ENCODE measurements at regions not wholly inside any gene's neighbourhood (a gene's known extent, or its start where the extent isn't known, plus 50 kb on each side); places are given as distances from the start of the nearest gene placed in this dataset.

DNA sequence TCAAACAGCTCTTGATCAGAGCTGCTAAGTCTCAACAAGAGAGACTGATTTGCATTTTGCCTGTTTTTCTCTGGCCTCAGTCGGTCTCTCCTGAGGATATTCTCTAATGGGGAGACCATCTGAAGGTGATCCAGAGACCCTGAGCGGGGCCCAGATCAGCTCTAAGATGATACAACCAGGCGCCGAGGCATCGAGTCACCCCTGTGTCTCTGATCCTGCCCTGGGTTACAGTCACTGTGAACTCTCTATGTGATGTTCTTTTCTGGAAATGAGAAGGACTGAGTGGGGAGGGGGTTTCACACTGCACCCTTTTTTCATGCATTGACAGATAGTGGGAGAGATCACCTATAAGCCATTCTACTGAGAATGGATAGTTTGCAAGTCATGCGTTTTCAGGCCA, 247.6 kb upstream of the PWP1 start:
- WGBS (ENCODE audit: insufficient coverage): 93% methylated on average over 2 of the region's 6 CpGs

DNA sequence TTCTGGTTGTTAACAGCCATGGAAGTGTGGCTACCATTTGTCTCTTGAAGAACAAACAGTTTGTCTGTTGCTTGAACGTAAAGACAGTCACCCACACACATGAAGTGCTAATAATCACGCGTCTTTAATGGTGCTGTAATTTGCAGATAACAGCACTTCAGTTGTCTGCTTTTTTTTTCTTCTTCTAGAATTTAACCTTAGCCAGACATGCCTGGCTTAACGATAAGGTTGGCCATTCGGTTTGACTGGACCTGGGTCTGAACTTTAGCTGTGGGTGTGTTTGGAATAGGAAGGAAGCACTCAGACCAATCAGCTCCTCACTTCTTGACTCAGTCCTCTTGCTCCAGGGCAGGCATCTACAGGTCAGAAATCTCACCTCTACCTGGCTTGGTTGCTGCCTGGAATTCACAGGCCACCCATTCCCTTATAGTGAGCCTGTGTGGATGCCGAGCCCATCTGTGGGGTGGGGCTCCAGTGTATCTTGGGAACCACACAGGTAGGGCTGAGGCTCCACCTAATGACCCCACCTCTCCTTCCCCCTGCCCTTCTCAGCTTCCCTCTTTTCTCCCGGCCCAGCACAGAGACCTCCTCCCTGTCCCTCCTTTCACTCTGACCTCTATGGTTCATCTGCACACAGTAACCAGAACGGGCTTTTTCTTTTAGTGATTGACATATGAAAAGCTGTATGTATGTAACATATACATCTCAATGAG, 246.4 kb upstream of the PWP1 start:
- no peak overlapping the region for H3K4me3 ChIP-seq (ENCODE audit: control insufficient read depth in 1 of 7, extremely low read depth in 1 of 7, insufficient read depth in 4 of 7, low read depth in 2 of 7, low read length in 6 of 7)
- ChIA-PET CTCF (no interaction called here), POLR2A (no interaction called here)
- peaks cover 0 to 3% (median 0%) of the 10 kb centered on the region in 4 experiments for H3K4me1 ChIP-seq (ENCODE audit: control extremely low read depth in 1 of 4, control insufficient read depth in 4 of 4, insufficient read depth in 4 of 4, low read length in 3 of 4)
- H3K36me3 ChIP-seq (ENCODE audit: control insufficient read depth in 4 of 4, insufficient read depth in 4 of 4, low read length in 3 of 4): no peaks in the 10 kb centered on the region
- 100% methylated on average over 1 of the region's 8 CpGs for WGBS (ENCODE audit: insufficient coverage)
- DNase-seq: peak in 1 of 3 donors; percentile 25
- no peaks in the 10 kb centered on the region for H3K9me3 ChIP-seq (ENCODE audit: control extremely low read depth in 1 of 5, control insufficient read depth in 4 of 5, insufficient read depth in 2 of 5, low read depth in 1 of 5, low read length in 4 of 5)
- peaks cover 0 to 3% (median 0%) of the 10 kb centered on the region in 5 experiments for H3K27me3 ChIP-seq (replicated peaks in 2 of 5; ENCODE audit: control insufficient read depth in 4 of 5, insufficient read depth in 5 of 5, low read length in 4 of 5)
- H3K27ac ChIP-seq (ENCODE audit: insufficient read depth in 1 of 2, low read depth in 1 of 2, low read length in 2 of 2, poor library complexity in 1 of 2, severe bottlenecking in 2 of 2): no peak overlapping the region

More for the DNA sequence above, 247.6 kb upstream of the PWP1 start:
- Histone ChIP-seq H3K27ac (ENCODE audit: insufficient read depth in 1 of 2, low read depth in 1 of 2, low read length in 2 of 2, poor library complexity in 1 of 2, severe bottlenecking in 2 of 2) (no peak overlapping the region), H3K9me3 (ENCODE audit: control extremely low read depth in 1 of 5, control insufficient read depth in 4 of 5, insufficient read depth in 2 of 5, low read depth in 1 of 5, low read length in 4 of 5) (no peaks in the 10 kb centered on the region), H3K4me3 (ENCODE audit: control insufficient read depth in 1 of 7, extremely low read depth in 1 of 7, insufficient read depth in 4 of 7, low read depth in 2 of 7, low read length in 6 of 7) (no peak overlapping the region), H3K27me3 (replicated peaks in 2 of 5; ENCODE audit: control insufficient read depth in 4 of 5, insufficient read depth in 5 of 5, low read length in 4 of 5) (peaks cover 0 to 3% (median 0%) of the 10 kb centered on the region in 5 experiments), H3K4me1 (ENCODE audit: control extremely low read depth in 1 of 4, control insufficient read depth in 4 of 4, insufficient read depth in 4 of 4, low read length in 3 of 4) (peaks cover 0 to 3% (median 0%) of the 10 kb centered on the region in 4 experiments), H3K36me3 (ENCODE audit: control insufficient read depth in 4 of 4, insufficient read depth in 4 of 4, low read length in 3 of 4) (no peaks in the 10 kb centered on the region)
- DNase-seq: no peak
- ChIA-PET CTCF (no interaction called here), POLR2A (no interaction called here)

DNA sequence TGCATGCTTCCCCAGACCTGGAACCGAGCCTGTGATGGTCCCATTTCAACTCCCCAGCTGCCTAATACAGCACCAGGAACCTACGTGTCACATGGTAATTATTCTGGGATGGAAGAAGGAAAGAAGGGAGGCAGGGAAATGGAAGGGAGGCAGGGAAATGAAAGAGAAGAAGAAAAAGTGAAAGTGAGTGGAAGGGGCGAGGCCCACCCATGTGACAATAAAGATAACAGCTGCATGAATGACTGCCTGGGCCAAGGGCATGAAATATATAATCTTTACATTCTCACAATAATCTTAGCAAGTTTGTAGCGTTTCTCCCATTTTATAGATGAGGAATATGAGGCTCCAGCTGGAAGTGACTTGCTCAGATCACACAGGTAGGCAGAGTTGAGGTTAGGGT, 245.0 kb upstream of the PWP1 start:
- no peak overlapping the region for H3K27ac ChIP-seq (ENCODE audit: insufficient read depth in 1 of 2, low read depth in 1 of 2, low read length in 2 of 2, poor library complexity in 1 of 2, severe bottlenecking in 2 of 2)
- no peaks in the 10 kb centered on the region for H3K9me3 ChIP-seq (ENCODE audit: control extremely low read depth in 1 of 5, control insufficient read depth in 4 of 5, insufficient read depth in 2 of 5, low read depth in 1 of 5, low read length in 4 of 5)
- no peak overlapping the region for H3K4me3 ChIP-seq (ENCODE audit: control insufficient read depth in 1 of 7, extremely low read depth in 1 of 7, insufficient read depth in 4 of 7, low read depth in 2 of 7, low read length in 6 of 7)
- CTCF ChIA-PET: no interaction called here
- no peak for DNase-seq
- no peaks in the 10 kb centered on the region for H3K36me3 ChIP-seq (ENCODE audit: control insufficient read depth in 4 of 4, insufficient read depth in 4 of 4, low read length in 3 of 4)
- 100% methylated on average over 2 of the region's 4 CpGs for WGBS (ENCODE audit: insufficient coverage)
- no peaks in the 10 kb centered on the region for H3K27me3 ChIP-seq (replicated peaks in 2 of 5; ENCODE audit: control insufficient read depth in 4 of 5, insufficient read depth in 5 of 5, low read length in 4 of 5)
- peaks cover 0 to 3% (median 0%) of the 10 kb centered on the region in 4 experiments for H3K4me1 ChIP-seq (ENCODE audit: control extremely low read depth in 1 of 4, control insufficient read depth in 4 of 4, insufficient read depth in 4 of 4, low read length in 3 of 4)
- POLR2A ChIA-PET: no interaction called here

DNA sequence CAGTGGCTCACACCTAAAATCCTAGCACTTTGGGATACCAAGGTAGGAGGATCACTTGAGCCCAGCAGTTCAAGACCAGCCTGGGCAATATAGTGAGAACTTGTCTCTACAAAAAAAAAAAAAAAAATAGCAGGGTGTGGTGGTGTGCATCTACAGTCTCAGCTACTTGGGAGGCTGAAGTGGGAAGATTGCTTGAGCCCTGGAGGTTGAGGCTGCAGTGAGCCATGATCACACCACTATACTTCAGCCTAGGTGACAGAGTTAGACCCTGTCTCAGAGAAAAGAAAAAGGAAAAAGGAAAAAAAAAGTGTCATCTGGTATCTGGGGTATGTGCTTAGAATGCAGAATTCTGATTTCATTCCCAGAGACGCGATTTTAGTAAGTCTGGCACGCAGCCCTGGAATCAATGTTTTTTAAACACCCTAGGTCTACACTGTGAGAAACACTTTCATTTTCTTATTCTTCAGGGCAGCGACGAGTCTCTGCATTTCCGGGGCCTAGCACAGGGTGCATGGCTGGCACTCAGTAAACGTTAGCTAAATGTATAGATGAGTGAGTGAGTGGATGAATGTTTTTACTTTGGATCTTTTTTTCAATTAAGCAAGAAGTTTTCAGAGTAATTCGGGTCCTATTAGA, 243.8 kb upstream of the PWP1 start:
- 100% methylated on average over 3 of the region's 8 CpGs for WGBS (ENCODE audit: insufficient coverage)
- H3K9me3 ChIP-seq (ENCODE audit: control extremely low read depth in 1 of 5, control insufficient read depth in 4 of 5, insufficient read depth in 2 of 5, low read depth in 1 of 5, low read length in 4 of 5): no peaks in the 10 kb centered on the region
- H3K4me1 ChIP-seq (ENCODE audit: control extremely low read depth in 1 of 4, control insufficient read depth in 4 of 4, insufficient read depth in 4 of 4, low read length in 3 of 4): peaks cover 0 to 3% (median 0%) of the 10 kb centered on the region in 4 experiments
- ChIA-PET CTCF (interaction anchor here (1.0 kb wide), 1 partner anchor 23 kb away, joined by 3 read pairs; no protein-coding TSS in a partner anchor), POLR2A (no interaction called here)
- H3K36me3 ChIP-seq (ENCODE audit: control insufficient read depth in 4 of 4, insufficient read depth in 4 of 4, low read length in 3 of 4): no peaks in the 10 kb centered on the region
- DNase-seq: no peak
- no peak overlapping the region for H3K27ac ChIP-seq (ENCODE audit: insufficient read depth in 1 of 2, low read depth in 1 of 2, low read length in 2 of 2, poor library complexity in 1 of 2, severe bottlenecking in 2 of 2)
- no peak overlapping the region for H3K4me3 ChIP-seq (ENCODE audit: control insufficient read depth in 1 of 7, extremely low read depth in 1 of 7, insufficient read depth in 4 of 7, low read depth in 2 of 7, low read length in 6 of 7)
- peaks cover 0 to 2% (median 0%) of the 10 kb centered on the region in 5 experiments for H3K27me3 ChIP-seq (replicated peaks in 2 of 5; ENCODE audit: control insufficient read depth in 4 of 5, insufficient read depth in 5 of 5, low read length in 4 of 5)

DNA sequence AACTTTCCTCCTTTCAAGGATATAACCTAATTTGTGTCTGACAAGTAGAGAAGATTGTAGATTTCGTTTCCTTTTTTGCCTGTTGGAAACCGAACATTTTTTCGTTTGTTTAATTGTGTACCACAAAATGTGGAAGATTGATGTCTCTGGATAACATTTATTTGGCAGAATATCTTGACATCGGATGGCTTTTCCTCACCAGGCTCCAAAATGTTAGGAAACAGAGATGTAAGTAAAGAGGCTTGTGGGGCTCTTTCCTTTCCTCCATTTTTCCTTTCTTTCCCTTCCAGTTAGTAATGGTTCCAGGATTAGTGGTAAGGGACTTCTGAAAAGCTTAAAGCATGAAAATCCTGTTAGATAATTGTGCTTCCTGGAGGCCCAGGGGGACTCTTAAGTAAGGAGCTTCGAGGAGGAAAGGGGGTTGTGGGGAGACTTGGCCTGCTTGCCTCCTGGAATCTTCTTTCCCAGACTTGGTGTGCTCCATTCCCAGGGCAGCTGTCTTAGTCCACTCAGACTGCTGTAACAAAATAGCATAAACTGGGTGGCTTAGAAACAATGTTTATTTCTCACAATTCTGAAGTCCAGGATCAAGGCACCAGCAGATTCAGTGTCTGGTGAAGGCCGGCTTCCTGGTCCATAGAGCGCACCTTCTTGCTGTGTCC, 243.1 kb upstream of the PWP1 start:
- CTCF ChIA-PET: interaction anchor here (1.0 kb wide), 1 partner anchor 24 kb away, joined by 3 read pairs; no protein-coding TSS in a partner anchor

DNA sequence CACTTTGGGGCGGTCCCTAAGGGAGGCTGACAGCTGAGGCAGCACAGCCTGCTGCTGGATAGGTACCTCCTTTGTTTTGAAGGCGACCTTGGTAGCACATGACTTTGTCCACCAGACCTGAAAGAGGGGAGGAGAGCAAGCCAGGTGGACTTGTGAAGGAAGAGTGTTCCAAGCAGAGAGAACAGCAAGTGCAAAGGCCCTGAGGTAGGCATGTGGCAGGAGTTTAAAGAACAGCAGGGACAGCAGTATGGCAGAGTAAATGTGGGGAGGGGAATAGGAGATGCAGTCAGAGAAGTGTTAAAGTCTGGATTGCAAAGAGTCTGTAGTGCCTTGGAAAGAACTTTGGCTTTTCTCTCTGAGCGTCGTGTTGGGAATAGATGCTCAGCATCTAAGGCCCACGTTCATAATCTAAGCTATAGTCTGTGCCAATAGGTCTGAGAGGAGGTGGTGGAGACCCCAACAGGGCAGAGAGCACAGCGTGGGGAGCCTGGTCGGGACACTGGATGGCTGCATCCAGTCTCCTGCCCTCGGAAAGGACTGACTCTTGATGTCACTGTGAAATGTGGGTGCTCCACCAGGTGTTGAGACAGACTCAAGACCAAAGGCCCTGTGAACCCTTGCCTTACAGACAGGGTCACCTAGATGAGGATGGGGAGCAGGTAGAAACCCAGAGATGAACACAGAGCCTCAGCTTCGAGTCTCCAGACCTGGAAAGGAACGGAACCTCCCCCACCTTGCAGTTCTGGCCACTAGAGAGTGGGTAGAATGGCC, 242.1 kb upstream of the PWP1 start:
- Histone ChIP-seq H3K27me3 (replicated peaks in 2 of 5; ENCODE audit: control insufficient read depth in 4 of 5, insufficient read depth in 5 of 5, low read length in 4 of 5) (peaks cover 0 to 2% (median 0%) of the 10 kb centered on the region in 5 experiments), H3K27ac (ENCODE audit: insufficient read depth in 1 of 2, low read depth in 1 of 2, low read length in 2 of 2, poor library complexity in 1 of 2, severe bottlenecking in 2 of 2) (no peak overlapping the region), H3K4me3 (ENCODE audit: control insufficient read depth in 1 of 7, extremely low read depth in 1 of 7, insufficient read depth in 4 of 7, low read depth in 2 of 7, low read length in 6 of 7) (no peak overlapping the region), H3K36me3 (ENCODE audit: control insufficient read depth in 4 of 4, insufficient read depth in 4 of 4, low read length in 3 of 4) (no peaks in the 10 kb centered on the region), H3K4me1 (ENCODE audit: control extremely low read depth in 1 of 4, control insufficient read depth in 4 of 4, insufficient read depth in 4 of 4, low read length in 3 of 4) (peaks cover 0 to under 1% (median 0%) of the 10 kb centered on the region in 4 experiments), H3K9me3 (ENCODE audit: control extremely low read depth in 1 of 5, control insufficient read depth in 4 of 5, insufficient read depth in 2 of 5, low read depth in 1 of 5, low read length in 4 of 5) (no peaks in the 10 kb centered on the region)
- 100% methylated on average over 7 of the region's 10 CpGs for WGBS (ENCODE audit: insufficient coverage)
- no peak for DNase-seq
- ChIA-PET POLR2A (no interaction called here), CTCF (no interaction called here)

More for the DNA sequence above, 243.1 kb upstream of the PWP1 start:
- peaks cover 0 to 2% (median 0%) of the 10 kb centered on the region in 5 experiments for H3K27me3 ChIP-seq (replicated peaks in 2 of 5; ENCODE audit: control insufficient read depth in 4 of 5, insufficient read depth in 5 of 5, low read length in 4 of 5)
- 89% methylated on average over 6 of the region's 7 CpGs for WGBS (ENCODE audit: insufficient coverage)
- peaks cover 0 to 3% (median 0%) of the 10 kb centered on the region in 4 experiments for H3K4me1 ChIP-seq (ENCODE audit: control extremely low read depth in 1 of 4, control insufficient read depth in 4 of 4, insufficient read depth in 4 of 4, low read length in 3 of 4)
- no peak overlapping the region for H3K27ac ChIP-seq (ENCODE audit: insufficient read depth in 1 of 2, low read depth in 1 of 2, low read length in 2 of 2, poor library complexity in 1 of 2, severe bottlenecking in 2 of 2)
- H3K36me3 ChIP-seq (ENCODE audit: control insufficient read depth in 4 of 4, insufficient read depth in 4 of 4, low read length in 3 of 4): no peaks in the 10 kb centered on the region
- no peak for DNase-seq
- no peaks in the 10 kb centered on the region for H3K9me3 ChIP-seq (ENCODE audit: control extremely low read depth in 1 of 5, control insufficient read depth in 4 of 5, insufficient read depth in 2 of 5, low read depth in 1 of 5, low read length in 4 of 5)
- H3K4me3 ChIP-seq (ENCODE audit: control insufficient read depth in 1 of 7, extremely low read depth in 1 of 7, insufficient read depth in 4 of 7, low read depth in 2 of 7, low read length in 6 of 7): no peak overlapping the region
- POLR2A ChIA-PET: no interaction called here

Measured in common myeloid progenitor, CD34-positive (primary cell).